Endothelial cell of umbilical vein (primary cell): ENCODE measurements at regions not wholly inside any gene's neighbourhood (a gene's known extent, or its start where the extent isn't known, plus 50 kb on each side); places are given as distances from the start of the nearest gene placed in this dataset.

Experiments
- CTCF ChIP-seq, 2 donors: IDR thresholded peaks; 1 replicate in 1 of 2; 2 replicates in 1 of 2; pipeline ENCODE4 v1.5.1; 2011; ENCODE audit warnings: low read length in 2 of 2, mild to moderate bottlenecking in 2 of 2, moderate library complexity in 2 of 2, control low read depth in 1 of 2, inconsistent platforms in 1 of 2, low read depth in 1 of 2; ENCODE audit not compliant: insufficient read depth in 1 of 2; ENCODE audit errors: extremely low read depth in 1 of 2
- EZH2 ChIP-seq: IDR thresholded peaks from 2 replicates; pipeline ENCODE4 v1.6.1; 2012; ENCODE audit warnings: borderline replicate concordance, low read depth, mild to moderate bottlenecking, moderate library complexity, low read length, inconsistent platforms; ENCODE audit not compliant: severe bottlenecking
- MYC ChIP-seq: IDR thresholded peaks from one replicate; pipeline ENCODE4 v1.6.1; 2011; ENCODE audit warnings: mild to moderate bottlenecking, low read depth, low read length
- POLR2AphosphoS5 ChIP-seq: IDR thresholded peaks from 2 replicates; pipeline ENCODE4 v1.6.1; 2012; ENCODE audit warnings: low read depth, mild to moderate bottlenecking, control low read depth, low read length, moderate library complexity; ENCODE audit not compliant: insufficient read depth

- TF ChIP-seq POLR2AphosphoS5 (no peak), CTCF (IDR thresholded peaks at IDR 0.05; ENCODE audit: extremely low read depth in 1 of 2, insufficient read depth in 1 of 2, low read depth in 1 of 2, low read length in 2 of 2) (no peak), EZH2 (no peak), MYC (no peak)
These were observed 374.3 kb downstream of the C12orf75 start for GRCh38 chr12:105704787-105705186.
